AG09309 (cell line): ENCODE measurements at regions not wholly inside any gene's neighbourhood (a gene's known extent, or its start where the extent isn't known, plus 50 kb on each side); places are given as distances from the start of the nearest gene placed in this dataset.
"Not testable (repeated sequence)": the region's sequence is repeated elsewhere in the genome, so short reads cannot be mapped to it uniquely, and the experiment has no call there.

Source experiments
- DNase-seq: peaks from one replicate; pipeline ENCODE4 v3.0.0-alpha.2; 2010; ENCODE audit warnings: low read depth
- H3K4me3 ChIP-seq: 2 replicates; pipeline ENCODE4 v1.5.1; 2011; ENCODE audit warnings: mild to moderate bottlenecking, low read depth, low read length, moderate library complexity; ENCODE audit not compliant: control insufficient read depth
- CTCF ChIP-seq: IDR thresholded peaks from 2 replicates; pipeline ENCODE4 v1.5.1; 2011; ENCODE audit warnings: mild to moderate bottlenecking, low read depth, low read length, inconsistent platforms; ENCODE audit not compliant: insufficient read depth, control insufficient read depth; ENCODE audit errors: missing control alignments

GRCh38 chr3:127495821-127496655 is 94.5 kb downstream of the TPRA1 start:
- no peak overlapping the region for H3K4me3 ChIP-seq
- TF ChIP-seq CTCF: no peak
- DNase-seq: no peak

GRCh38 chr3:127493924-127494646 is 96.4 kb downstream of the TPRA1 start:
- H3K4me3 ChIP-seq: no peak overlapping the region
- no peak for TF ChIP-seq CTCF
- no peak for DNase-seq

- TF ChIP-seq CTCF: no peak
- DNase-seq: no peak
- no peak overlapping the region for H3K4me3 ChIP-seq
Measured at GRCh38 chr3:127492426-127492825, 98.1 kb downstream of the TPRA1 start.

GRCh38 chr3:127491909-127492308 is 98.6 kb downstream of the TPRA1 start:
- H3K4me3 ChIP-seq: no peak overlapping the region
- TF ChIP-seq CTCF: no peak
- DNase-seq: no peak

GRCh38 chr3:127491323-127491722 is 99.2 kb downstream of the TPRA1 start:
- no peak for DNase-seq
- no peak overlapping the region for H3K4me3 ChIP-seq
- TF ChIP-seq CTCF: no peak

GRCh38 chr3:127491024-127491305 is 99.6 kb downstream of the TPRA1 start:
- not testable (repeated sequence) for H3K4me3 ChIP-seq, DNase-seq

GRCh38 chr3:127490271-127491023 is 100.1 kb downstream of the TPRA1 start:
- no peak for TF ChIP-seq CTCF
- no peak overlapping the region for H3K4me3 ChIP-seq
- no peak for DNase-seq
